Kidney (tissue), 13 donors: ENCODE measurements at regions not wholly inside any gene's neighbourhood (a gene's known extent, or its start where the extent isn't known, plus 50 kb on each side); places are given as distances from the start of the nearest gene placed in this dataset.

Experiments used
- DNase-seq, 5 donors: peaks; one replicate each; pipeline ENCODE4 v3.0.0-alpha.2; 2013 to 2020
- FAIRE-seq: peaks from 2 replicates; lab custom pipeline; 2012; peaks lifted over from hg19 to GRCh38; lab: Jason Lieb, UNC
- H3K27ac ChIP-seq, 2 donors: one replicate each; pipeline ENCODE4 v1.7.0; 2013; ENCODE audit warnings: low read depth in 2 of 2, low read length in 2 of 2, inconsistent platforms in 1 of 2
- H3K27me3 ChIP-seq: one replicate; pipeline ENCODE4 v1.7.1; 2013; ENCODE audit warnings: low read length, inconsistent platforms; ENCODE audit not compliant: control insufficient read depth, insufficient read depth
- H3K36me3 ChIP-seq, 3 donors: one replicate each; pipeline versions ENCODE4 v1.7.0 to v1.7.1; 2013; ENCODE audit warnings: low read length in 3 of 3, control low read depth in 1 of 3, inconsistent platforms in 1 of 3; ENCODE audit not compliant: insufficient read depth in 3 of 3, control insufficient read depth in 2 of 3
- H3K4me1 ChIP-seq, 3 donors: one replicate each; pipeline versions ENCODE4 v1.7.0 to v1.7.1; 2013; ENCODE audit warnings: low read length in 3 of 3, inconsistent platforms in 1 of 3, low read depth in 1 of 3; ENCODE audit not compliant: control insufficient read depth in 2 of 3, insufficient read depth in 2 of 3
- H3K4me3 ChIP-seq, 3 donors: one replicate each; pipeline versions ENCODE4 v1.7.0 to v1.8.1; 2013; ENCODE audit warnings: low read length in 3 of 3, control low read depth in 1 of 3, inconsistent platforms in 1 of 3
- H3K9ac ChIP-seq, 3 donors: one replicate each; pipeline versions ENCODE4 v1.7.0 to v1.7.1; 2013; ENCODE audit warnings: low read length in 3 of 3, control low read depth in 1 of 3, inconsistent platforms in 1 of 3
- H3K9me3 ChIP-seq, 3 donors: one replicate each; pipeline versions ENCODE4 v1.7.0 to v1.7.1; 2013; ENCODE audit warnings: low read length in 3 of 3, control low read depth in 1 of 3, inconsistent platforms in 1 of 3; ENCODE audit not compliant: control insufficient read depth in 2 of 3, insufficient read depth in 1 of 3
- intact Hi-C: fragments of 100-400 bp; cut with DNase I; formaldehyde crosslinking; loops from one replicate; pipeline ENCODE4 v1.11.1; 2022
- TF ChIP-seq, protein P1 (sequence below): IDR thresholded peaks from 3 replicates; pipeline ENCODE4 v1.5.1; 2012; ENCODE audit warnings: mild to moderate bottlenecking, moderate library complexity, borderline replicate concordance; ENCODE audit not compliant: insufficient read depth; ENCODE audit errors: extremely low read depth
- donor health status: control.
- donor health status: control.
- donor health status: control.
- donor health status: control.
- donor health status: control.
- donor health status: DM: yes; HTN: yes; CAD: no.
- donor health status: Normal renal cell carcinoma (clear cell type).

DNA sequence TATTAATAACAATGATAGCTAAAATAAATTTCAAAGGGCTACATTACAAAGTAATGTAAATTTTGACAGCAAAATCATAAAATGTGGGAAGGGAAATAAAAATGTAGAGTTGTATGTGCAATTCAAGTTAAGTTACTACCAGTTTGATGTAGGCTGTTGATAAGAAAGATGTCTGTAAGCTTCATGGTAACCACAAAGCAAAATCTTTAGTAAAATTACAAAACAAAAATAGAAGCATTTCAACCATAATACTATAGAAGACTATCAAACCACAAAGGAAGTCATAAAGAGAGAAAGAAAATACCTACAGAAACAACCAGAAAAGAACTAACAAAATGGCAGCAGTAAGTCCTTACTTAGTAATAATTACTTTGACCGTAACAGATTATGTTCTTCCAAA lies 99.1 kb downstream of the C7orf25 start:
- no peaks in the 10 kb centered on the region for H3K9me3 ChIP-seq
- no peak overlapping the region for H3K9ac ChIP-seq
- no peak overlapping the region for H3K4me3 ChIP-seq
- H3K36me3 ChIP-seq = no peaks in the 10 kb centered on the region
- H3K27me3 ChIP-seq = no peaks in the 10 kb centered on the region
- H3K27ac ChIP-seq = no peak overlapping the region
- DNase-seq (no peak), FAIRE-seq (no peak)
- TF ChIP-seq, protein P1, sequence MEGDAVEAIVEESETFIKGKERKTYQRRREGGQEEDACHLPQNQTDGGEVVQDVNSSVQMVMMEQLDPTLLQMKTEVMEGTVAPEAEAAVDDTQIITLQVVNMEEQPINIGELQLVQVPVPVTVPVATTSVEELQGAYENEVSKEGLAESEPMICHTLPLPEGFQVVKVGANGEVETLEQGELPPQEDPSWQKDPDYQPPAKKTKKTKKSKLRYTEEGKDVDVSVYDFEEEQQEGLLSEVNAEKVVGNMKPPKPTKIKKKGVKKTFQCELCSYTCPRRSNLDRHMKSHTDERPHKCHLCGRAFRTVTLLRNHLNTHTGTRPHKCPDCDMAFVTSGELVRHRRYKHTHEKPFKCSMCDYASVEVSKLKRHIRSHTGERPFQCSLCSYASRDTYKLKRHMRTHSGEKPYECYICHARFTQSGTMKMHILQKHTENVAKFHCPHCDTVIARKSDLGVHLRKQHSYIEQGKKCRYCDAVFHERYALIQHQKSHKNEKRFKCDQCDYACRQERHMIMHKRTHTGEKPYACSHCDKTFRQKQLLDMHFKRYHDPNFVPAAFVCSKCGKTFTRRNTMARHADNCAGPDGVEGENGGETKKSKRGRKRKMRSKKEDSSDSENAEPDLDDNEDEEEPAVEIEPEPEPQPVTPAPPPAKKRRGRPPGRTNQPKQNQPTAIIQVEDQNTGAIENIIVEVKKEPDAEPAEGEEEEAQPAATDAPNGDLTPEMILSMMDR = no peak
- intact Hi-C loops = no loop called here
- no peaks in the 10 kb centered on the region for H3K4me1 ChIP-seq

DNA sequence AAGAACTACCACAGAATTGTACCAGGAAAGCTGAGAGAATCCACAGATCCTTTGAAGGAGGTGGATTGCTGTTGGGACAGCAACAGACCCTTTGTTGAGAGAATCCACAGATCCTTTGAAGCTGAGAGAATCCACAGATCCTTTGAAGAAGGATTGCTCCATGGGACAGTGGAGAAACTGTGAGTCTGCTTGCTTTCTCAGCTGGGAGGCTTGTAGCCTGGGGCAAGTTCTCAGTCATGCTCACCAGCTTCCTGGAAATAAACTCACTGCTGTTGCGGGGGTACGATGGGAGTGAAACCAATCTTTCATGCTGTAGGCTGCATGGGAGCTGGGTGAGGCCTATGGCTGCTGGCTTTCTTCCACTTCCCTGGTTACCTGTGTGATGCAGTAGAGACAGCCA lies 106.3 kb downstream of the C7orf25 start:
- H3K4me1 ChIP-seq = no peaks in the 10 kb centered on the region
- intact Hi-C loops = no loop called here
- no peaks in the 10 kb centered on the region for H3K36me3 ChIP-seq
- H3K27ac ChIP-seq = no peak overlapping the region
- FAIRE-seq (no peak), DNase-seq (no peak)
- H3K4me3 ChIP-seq = no peak overlapping the region
- no peaks in the 10 kb centered on the region for H3K27me3 ChIP-seq
- TF ChIP-seq, protein P1 = no peak
- H3K9ac ChIP-seq = no peak overlapping the region
- peaks cover 0 to 5% (median 2%) of the 10 kb centered on the region in 3 donors for H3K9me3 ChIP-seq

DNA sequence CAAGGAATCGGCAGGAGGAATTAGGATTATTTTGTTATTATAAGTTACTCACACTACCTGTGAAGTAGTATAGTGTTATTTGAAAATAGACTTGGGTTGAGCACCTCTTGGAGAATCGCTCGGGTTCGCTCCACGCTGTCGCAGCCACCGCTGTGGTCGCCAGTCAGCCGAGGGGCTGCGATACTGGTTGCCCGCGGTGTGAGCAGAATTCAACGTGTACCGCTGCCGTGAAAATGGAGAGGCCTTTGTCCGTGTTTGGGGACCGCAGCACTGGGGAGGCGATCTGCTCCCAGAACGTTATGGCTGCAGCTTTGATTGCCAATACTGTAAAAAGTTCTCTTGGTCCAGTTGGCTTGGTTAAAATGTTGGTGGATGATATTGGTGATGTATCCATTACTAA lies 117.2 kb downstream of the C7orf25 start:
- H3K27ac ChIP-seq = no peak overlapping the region
- no peak overlapping the region for H3K9ac ChIP-seq
- H3K4me1 ChIP-seq = no peaks in the 10 kb centered on the region
- no peaks in the 10 kb centered on the region for H3K9me3 ChIP-seq
- FAIRE-seq = no peak
- intact Hi-C loops = no loop called here
- peak in 1 of 5 donors; percentile 25 for DNase-seq
- no peaks in the 10 kb centered on the region for H3K27me3 ChIP-seq
- H3K36me3 ChIP-seq = no peaks in the 10 kb centered on the region
- TF ChIP-seq, protein P1 = no peak
- H3K4me3 ChIP-seq = no peak overlapping the region

DNA sequence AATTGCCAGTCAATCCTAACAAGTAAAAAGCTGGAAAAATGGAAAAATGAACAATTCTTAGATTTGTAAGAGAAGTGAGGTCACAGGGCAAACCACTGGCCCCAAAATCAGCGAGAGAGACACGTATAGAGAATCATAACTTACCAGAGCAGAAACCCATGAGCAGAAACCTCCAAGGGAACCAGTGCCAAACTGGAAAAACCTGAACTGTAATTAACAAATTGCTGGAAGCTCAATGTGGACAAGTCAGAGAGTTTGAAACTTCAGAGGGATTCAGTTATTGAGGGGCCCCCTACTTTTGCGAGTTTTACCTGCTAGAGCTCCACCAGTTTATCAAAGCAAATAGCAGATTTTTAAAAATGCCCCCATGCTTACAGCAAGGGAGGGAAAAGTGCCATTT lies 119.0 kb downstream of the C7orf25 start:
- no peaks in the 10 kb centered on the region for H3K27me3 ChIP-seq

More for the DNA sequence above, 119.0 kb downstream of the C7orf25 start:
- no peaks in the 10 kb centered on the region for H3K4me1 ChIP-seq
- intact Hi-C loops = no loop called here
- FAIRE-seq (no peak), DNase-seq (no peak)
- no peak overlapping the region for H3K27ac ChIP-seq
- no peaks in the 10 kb centered on the region for H3K36me3 ChIP-seq
- TF ChIP-seq, protein P1 = no peak
- no peaks in the 10 kb centered on the region for H3K9me3 ChIP-seq
- H3K4me3 ChIP-seq = no peak overlapping the region
- H3K9ac ChIP-seq = no peak overlapping the region
